H1 (cell line): ENCODE measurements at regions not wholly inside any gene's neighbourhood (a gene's known extent, or its start where the extent isn't known, plus 50 kb on each side); places are given as distances from the start of the nearest gene placed in this dataset.
"Not testable (repeated sequence)": the region's sequence is repeated elsewhere in the genome, so short reads cannot be mapped to it uniquely, and the experiment has no call there.

ENCODE experiments used
- CTCF ChIA-PET: fragments of 300-600 bp; sonication (Branson Sonifier 250); formaldehyde crosslinking; loops from one replicate; lab custom pipeline; 2021; ENCODE audit not compliant: partially characterized antibody; lab: Charles Lee
- POLR2A ChIA-PET: fragments of 300-600 bp; sonication (Branson Sonifier 250); formaldehyde crosslinking; loops from one replicate; lab custom pipeline; 2021; ENCODE audit warnings: inconsistent platforms; ENCODE audit not compliant: partially characterized antibody; lab: Charles Lee
- DNase-seq, 2 experiments: peaks; one replicate each; pipeline versions ENCODE4 v3.0.0 to v3.0.0-alpha.2; 2010 to 2022; ENCODE audit warnings: low spot score in 2 of 2, low read depth in 1 of 2, mixed read lengths in 1 of 2
- FAIRE-seq: peaks from 2 replicates; lab custom pipeline; 2011; peaks lifted over from hg19 to GRCh38; lab: Jason Lieb, UNC
- H2AFZ ChIP-seq: 2 replicates; pipeline ENCODE4 v1.8.1; 2012; ENCODE audit warnings: low read length, inconsistent platforms
- H2AK5ac ChIP-seq: 2 replicates; pipeline ENCODE4 v1.6.1; 2013; ENCODE audit warnings: low read depth, low read length
- H2BK120ac ChIP-seq: replicated peaks from 2 replicates; pipeline ENCODE3; 2013; ENCODE audit warnings: low read depth, low read length, inconsistent platforms
- H2BK12ac ChIP-seq: 2 replicates; pipeline ENCODE4 v1.6.1; 2013; ENCODE audit warnings: low read depth, low read length
- H2BK15ac ChIP-seq: 2 replicates; pipeline ENCODE4 v1.6.1; 2013; ENCODE audit warnings: low read length
- H2BK20ac ChIP-seq: 2 replicates; pipeline ENCODE4 v1.6.1; 2013; ENCODE audit warnings: low read length
- H2BK5ac ChIP-seq: 2 replicates; pipeline ENCODE4 v1.6.1; 2013; ENCODE audit warnings: low read depth, low read length
- H3K14ac ChIP-seq: 2 replicates; pipeline ENCODE4 v1.6.1; 2013; ENCODE audit warnings: inconsistent platforms; ENCODE audit not compliant: insufficient read length
- H3K18ac ChIP-seq: 2 replicates; pipeline ENCODE4 v1.6.1; 2013; ENCODE audit warnings: low read length; ENCODE audit errors: extremely low read depth
- H3K23ac ChIP-seq: 2 replicates; pipeline ENCODE4 v1.6.1; 2013; ENCODE audit warnings: inconsistent platforms; ENCODE audit not compliant: insufficient read length
- H3K23me2 ChIP-seq: 2 replicates; pipeline ENCODE4 v1.6.1; 2013; ENCODE audit warnings: low read depth, low read length
- H3K27ac ChIP-seq: 2 replicates; pipeline ENCODE4 v1.6.1; 2011; ENCODE audit warnings: low read depth, low read length, inconsistent platforms
- H3K27me3 ChIP-seq, 4 experiments: replicated peaks in 1 of 4; 1 replicate in 1 of 4; 2 replicates in 3 of 4; pipeline versions ENCODE4 v1.6.1 to v1.8.1; 2011 to 2013; ENCODE audit warnings: low read length in 3 of 4, mild to moderate bottlenecking in 3 of 4, inconsistent platforms in 2 of 4, mixed read lengths in 2 of 4, moderate library complexity in 1 of 4; ENCODE audit not compliant: control insufficient read depth in 3 of 4, insufficient read depth in 3 of 4; ENCODE audit errors: extremely low read depth in 1 of 4
- H3K36me3 ChIP-seq, 4 experiments: 2 replicates each; pipeline versions ENCODE4 v1.6.1 to v1.8.1; 2011 to 2013; ENCODE audit warnings: mild to moderate bottlenecking in 4 of 4, low read length in 3 of 4, moderate library complexity in 2 of 4, control low read depth in 1 of 4, inconsistent platforms in 1 of 4; ENCODE audit not compliant: insufficient read depth in 4 of 4, control insufficient read depth in 2 of 4
- H3K4ac ChIP-seq: replicated peaks from 2 replicates; pipeline ENCODE3; 2013; ENCODE audit warnings: low read length, low read depth, mixed read lengths, inconsistent platforms; ENCODE audit not compliant: insufficient read length
- H3K4me1 ChIP-seq, 4 experiments: replicated peaks in 1 of 4; 1 replicate in 1 of 4; 2 replicates in 3 of 4; pipeline versions ENCODE4 v1.6.1 to v1.8.1; 2011 to 2013; ENCODE audit warnings: low read length in 3 of 4, inconsistent platforms in 2 of 4, mixed read lengths in 1 of 4; ENCODE audit not compliant: insufficient read depth in 4 of 4, control insufficient read depth in 3 of 4
- H3K4me2 ChIP-seq, 2 experiments: 2 replicates each; pipeline versions ENCODE4 v1.6.1 to v1.8.1; 2011 to 2013; ENCODE audit warnings: low read depth in 2 of 2, low read length in 2 of 2, control low read depth in 1 of 2, inconsistent platforms in 1 of 2, mild to moderate bottlenecking in 1 of 2; ENCODE audit not compliant: insufficient read depth in 1 of 2
- H3K4me3 ChIP-seq, 4 experiments: fragments of 200-600, 300-600 bp in 1 of 4; sonication (generic), shearing (Covaris generic), sonication (Bioruptor Twin) in 1 of 4; 2 replicates each; pipeline versions ENCODE4 v1.5.1 to v1.8.1; 2011 to 2016; ENCODE audit warnings: low read length in 4 of 4, low read depth in 3 of 4, control low read depth in 2 of 4, inconsistent platforms in 2 of 4, mild to moderate bottlenecking in 2 of 4, mixed read lengths in 1 of 4, moderate library complexity in 1 of 4; ENCODE audit not compliant: insufficient read depth in 2 of 4; ENCODE audit errors: extremely low read depth in 1 of 4
- H3K56ac ChIP-seq: replicated peaks from 2 replicates; pipeline ENCODE3; 2013; ENCODE audit warnings: low read depth, mild to moderate bottlenecking, mixed read lengths, low read length, inconsistent platforms; ENCODE audit not compliant: insufficient read length
- H3K79me1 ChIP-seq: 2 replicates; pipeline ENCODE4 v1.6.1; 2013; ENCODE audit warnings: low read depth, low read length, control low read depth
- H3K79me2 ChIP-seq, 2 experiments: 2 replicates each; pipeline versions ENCODE4 v1.6.1 to v1.8.1; 2012 to 2013; ENCODE audit warnings: low read length in 2 of 2, mild to moderate bottlenecking in 2 of 2, inconsistent platforms in 1 of 2; ENCODE audit not compliant: insufficient read depth in 2 of 2, control insufficient read depth in 1 of 2
- H3K9ac ChIP-seq, 4 experiments: replicated peaks in 1 of 4; 1 replicate in 1 of 4; 2 replicates in 3 of 4; pipeline versions ENCODE4 v1.6.1 to v1.8.1; 2011 to 2013; ENCODE audit warnings: low read depth in 3 of 4, low read length in 3 of 4, control low read depth in 2 of 4, mild to moderate bottlenecking in 2 of 4, moderate library complexity in 2 of 4, inconsistent platforms in 1 of 4; ENCODE audit errors: extremely low read depth in 1 of 4
- H3K9me3 ChIP-seq, 2 experiments: 2 replicates each; pipeline versions ENCODE4 v1.6.1 to v1.8.1; 2012 to 2013; ENCODE audit warnings: mild to moderate bottlenecking in 2 of 2, moderate library complexity in 2 of 2, control low read depth in 1 of 2, inconsistent platforms in 1 of 2, low read depth in 1 of 2, low read length in 1 of 2, mixed read lengths in 1 of 2; ENCODE audit not compliant: insufficient read depth in 2 of 2
- H4K20me1 ChIP-seq, 2 experiments: replicated peaks in 1 of 2; 2 replicates each; pipeline versions ENCODE3 to v1.8.1; 2011 to 2013; ENCODE audit warnings: inconsistent platforms in 2 of 2, low read length in 2 of 2, mild to moderate bottlenecking in 1 of 2; ENCODE audit not compliant: insufficient read depth in 2 of 2, control insufficient read depth in 1 of 2
- H4K5ac ChIP-seq: 2 replicates; pipeline ENCODE4 v1.6.1; 2013; ENCODE audit warnings: low read length, low read depth, mixed read lengths, inconsistent platforms; ENCODE audit not compliant: insufficient read length
- H4K8ac ChIP-seq: 2 replicates; pipeline ENCODE4 v1.8.0; 2013; ENCODE audit warnings: mild to moderate bottlenecking, moderate library complexity, low read length, inconsistent platforms; ENCODE audit not compliant: insufficient read depth; ENCODE audit errors: extremely low read depth
- H4K91ac ChIP-seq: replicated peaks from 2 replicates; pipeline ENCODE3; 2013; ENCODE audit warnings: low read length, mixed read lengths, inconsistent platforms; ENCODE audit not compliant: insufficient read length
- RNF2 ChIP-seq: fragments of 200-900, 300-1000 bp; sonication (generic); IDR thresholded peaks from 2 replicates; pipeline ENCODE4 v1.7.1; 2016; ENCODE audit warnings: borderline replicate concordance, low read depth, mild to moderate bottlenecking, antibody characterized with exemption, low read length; ENCODE audit not compliant: poor library complexity, severe bottlenecking; ENCODE audit errors: missing control alignments
- WGBS, 2 experiments: shearing (Covaris generic) in 1 of 2; methylation state at CpG; one replicate each; pipeline versions ENCODE4 v1.1.6 to v1.1.7; 2013 to 2015; ENCODE audit warnings: low lambda C conversion rate in 2 of 2, mixed read lengths in 2 of 2, inconsistent platforms in 1 of 2, low coverage in 1 of 2, missing lambda C conversion rate in 1 of 2; ENCODE audit not compliant: insufficient replicate concordance in 2 of 2, insufficient coverage in 1 of 2, insufficient read length in 1 of 2; ENCODE audit errors: extremely low coverage in 1 of 2, missing lambda C conversion rate in 1 of 2; 5-methylcytosine and 5-hydroxymethylcytosine counted together

DNA sequence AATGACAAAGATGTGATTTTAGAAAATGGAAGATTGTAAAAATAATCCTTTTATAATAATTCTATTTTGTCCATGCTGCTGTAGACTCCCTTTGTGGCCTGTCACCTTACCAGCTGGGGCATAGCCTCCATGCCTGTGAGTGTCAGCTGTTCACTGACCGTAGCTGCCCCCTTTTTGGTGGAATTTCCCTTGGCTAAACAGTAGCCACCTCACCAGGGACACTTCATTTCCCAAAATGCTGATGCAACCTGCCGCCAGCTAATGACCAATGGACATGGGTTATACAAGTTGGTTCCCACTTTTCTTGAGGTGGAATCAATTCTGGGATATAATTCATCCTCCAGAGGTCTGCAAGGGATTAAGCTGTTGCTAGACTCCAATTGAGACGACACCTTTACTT lies 368.4 kb downstream of the PRDM5 start (continued):
- TF ChIP-seq RNF2, result no peak

DNA sequence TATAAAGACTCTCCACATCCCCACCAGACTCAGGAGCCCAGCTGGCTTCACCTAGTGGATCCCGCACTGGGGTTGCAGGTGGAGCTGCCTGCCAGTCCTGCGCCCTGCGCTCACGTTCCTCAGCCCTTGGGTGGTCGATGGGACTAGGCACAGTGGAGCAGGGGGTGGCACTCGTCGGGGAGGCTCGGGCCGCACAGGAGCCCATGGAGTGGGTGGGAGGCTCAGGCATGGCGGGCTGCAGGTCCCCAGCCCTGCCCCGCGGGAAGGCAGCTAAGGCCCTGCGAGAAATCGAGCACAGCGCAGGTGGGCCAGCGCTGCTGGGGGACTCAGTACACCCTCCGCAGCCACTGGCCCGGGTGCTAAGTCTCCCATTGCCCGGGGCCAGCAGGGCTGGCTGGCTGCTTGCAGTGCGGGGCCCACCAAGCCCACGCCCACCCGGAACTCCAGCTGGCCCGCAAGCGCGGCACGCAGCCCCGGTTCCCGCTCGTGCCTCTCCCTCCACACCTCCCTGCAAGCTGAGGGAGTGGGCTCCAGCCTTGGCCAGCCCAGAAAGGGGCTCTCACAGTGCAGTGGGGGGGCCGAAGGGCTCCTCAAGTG lies 371.8 kb downstream of the PRDM5 start:
- H2BK5ac ChIP-seq, H3K27ac ChIP-seq, H2AFZ ChIP-seq, H3K23ac ChIP-seq, H3K4me2 ChIP-seq, H2AK5ac ChIP-seq, H2BK20ac ChIP-seq, H2BK12ac ChIP-seq, H3K56ac ChIP-seq, H3K4me3 ChIP-seq, H3K9me3 ChIP-seq, H3K4me1 ChIP-seq, CTCF ChIA-PET, H3K18ac ChIP-seq, DNase-seq, H3K79me1 ChIP-seq, H4K8ac ChIP-seq, H3K36me3 ChIP-seq, H4K5ac ChIP-seq, H4K20me1 ChIP-seq, H3K27me3 ChIP-seq, H2BK120ac ChIP-seq, H3K23me2 ChIP-seq, H3K4ac ChIP-seq, H3K79me2 ChIP-seq, FAIRE-seq, H3K14ac ChIP-seq, POLR2A ChIA-PET, H3K9ac ChIP-seq, H4K91ac ChIP-seq, H2BK15ac ChIP-seq: not testable (repeated sequence)
- 94% methylated on average over 19 of the region's 30 CpGs; no CpG with 5 or more reads in 1 of the 2 experiments for WGBS, 2 experiments
